Spleen (tissue), 11 donors: ENCODE measurements at regions not wholly inside any gene's neighbourhood (a gene's known extent, or its start where the extent isn't known, plus 50 kb on each side); places are given as distances from the start of the nearest gene placed in this dataset.

Experiments
- DNase-seq: peaks from one replicate; pipeline ENCODE4 v3.0.0-alpha.2; 2020
- H3K27ac ChIP-seq, 8 donors: fragments of 200-600 bp; sonication (generic) in 7 of 8; 1 replicate in 4 of 8; 2 replicates in 4 of 8; pipeline versions ENCODE4 v1.5.0 to v1.8.0; 2016 to 2021; ENCODE audit warnings: inconsistent platforms in 4 of 8, mild to moderate bottlenecking in 4 of 8, moderate library complexity in 1 of 8
- H3K27me3 ChIP-seq, 7 donors: fragments of 200-600 bp; sonication (generic) in 6 of 7; replicated peaks in 1 of 7; 1 replicate in 4 of 7; 2 replicates in 3 of 7; pipeline versions ENCODE4 v1.5.0 to v1.8.0; 2016 to 2021; ENCODE audit warnings: inconsistent platforms in 3 of 7, mild to moderate bottlenecking in 1 of 7
- H3K36me3 ChIP-seq, 6 donors: fragments of 200-600 bp; sonication (generic) in 5 of 6; 1 replicate in 4 of 6; 2 replicates in 2 of 6; pipeline versions ENCODE4 v1.5.0 to v1.8.0; 2016 to 2021; ENCODE audit warnings: inconsistent platforms in 2 of 6
- H3K4me1 ChIP-seq, 6 donors: fragments of 200-600 bp; sonication (generic) in 5 of 6; 1 replicate in 3 of 6; 2 replicates in 3 of 6; pipeline versions ENCODE4 v1.5.0 to v1.8.0; 2016 to 2021; ENCODE audit warnings: inconsistent platforms in 3 of 6
- H3K4me3 ChIP-seq, 8 donors: fragments of 200-600 bp; sonication (generic) in 7 of 8; 1 replicate in 4 of 8; 2 replicates in 4 of 8; pipeline versions ENCODE4 v1.5.0 to v1.8.0; 2016 to 2021; ENCODE audit warnings: inconsistent platforms in 4 of 8, mild to moderate bottlenecking in 4 of 8, moderate library complexity in 2 of 8
- H3K9me3 ChIP-seq, 8 donors: fragments of 200-600 bp; sonication (generic) in 7 of 8; 1 replicate in 4 of 8; 2 replicates in 4 of 8; pipeline versions ENCODE4 v1.5.0 to v1.8.0; 2016 to 2021; ENCODE audit warnings: inconsistent platforms in 4 of 8
- POLR2A ChIP-seq, 3 donors: fragments of 450-650 bp; IDR thresholded peaks; one replicate each; pipeline ENCODE4 v1.5.1; 2017; ENCODE audit warnings: antibody characterized with exemption in 3 of 3, mild to moderate bottlenecking in 1 of 3
- POLR2AphosphoS5 ChIP-seq, 3 donors: sonication (generic); formaldehyde crosslinking; IDR thresholded peaks; one replicate each; pipeline ENCODE4 v1.5.1; 2017; ENCODE audit warnings: antibody characterized with exemption in 3 of 3
- WGBS, 5 donors: extraction: QIAGEN DNeasy Blood & Tissue Kit in 3 of 5; methylation state at CpG; one replicate each; pipeline versions ENCODE4 v1.1.5 to v1.1.7; 2013 to 2018; 5-methylcytosine and 5-hydroxymethylcytosine counted together
- intact Hi-C: fragments of 100-400 bp; cut with DNase I; formaldehyde crosslinking; loops from one replicate; pipeline ENCODE4 v1.15.0; 2023; ENCODE audit warnings: low total_unique reads
- TF ChIP-seq, protein P1 (sequence below), 11 experiments: fragments of 200-600 bp in 7 of 11; fragments of 450-650 bp in 4 of 11; sonication (generic) in 4 of 11; IDR thresholded peaks in 8 of 11; conservative IDR thresholded peaks in 3 of 11; 1 replicate in 7 of 11; 2 replicates in 4 of 11; pipeline versions ENCODE4 v1.4.0 to v1.8.0; 2016 to 2021; ENCODE audit warnings: antibody characterized with exemption in 11 of 11, inconsistent platforms in 4 of 11, mild to moderate bottlenecking in 1 of 11
- donor health status: healthy with polysubstance abuse.
- donor health status: DM: no; HTN: no; CAD: no; lungs with moderate emphysema.
- donor health status: DM: no; HTN: no; CAD: no.
- donor health status: Bipolar disorder and iron deficiency.
- donor health status: healthy.
- donor health status: DM: no; HTN: no; CAD: no.
- donor health status: DM: yes; HTN: yes; CAD: no.

DNA sequence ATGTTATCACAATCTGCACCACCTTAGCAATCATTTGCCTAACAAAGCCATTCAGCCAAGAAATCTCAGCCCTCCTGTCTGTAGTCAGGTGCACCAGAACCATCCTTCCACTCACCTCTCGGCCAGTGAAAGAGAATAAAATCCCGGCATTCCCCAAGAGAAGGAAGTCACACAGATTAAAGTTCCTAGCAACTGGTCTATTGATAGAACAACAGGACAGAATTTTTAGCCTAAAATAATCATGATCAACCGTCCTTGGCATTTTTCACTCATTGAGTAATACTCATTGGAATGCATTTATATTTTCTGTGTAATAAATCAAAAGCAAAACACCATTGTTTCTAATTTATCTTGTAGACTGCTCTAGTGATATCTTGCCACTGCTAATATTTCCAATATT, 85.7 kb upstream of the CDH4 start:
- intact Hi-C loops = no loop called here
- no peaks in the 10 kb centered on the region for H3K36me3 ChIP-seq
- no peaks in the 10 kb centered on the region for H3K9me3 ChIP-seq
- H3K4me3 ChIP-seq = no peak overlapping the region
- WGBS, 5 donors = 48 to 75% (median 65%) methylated on average over 3 of the region's 3 CpGs
- H3K4me1 ChIP-seq = no peaks in the 10 kb centered on the region
- TF ChIP-seq, protein P1, sequence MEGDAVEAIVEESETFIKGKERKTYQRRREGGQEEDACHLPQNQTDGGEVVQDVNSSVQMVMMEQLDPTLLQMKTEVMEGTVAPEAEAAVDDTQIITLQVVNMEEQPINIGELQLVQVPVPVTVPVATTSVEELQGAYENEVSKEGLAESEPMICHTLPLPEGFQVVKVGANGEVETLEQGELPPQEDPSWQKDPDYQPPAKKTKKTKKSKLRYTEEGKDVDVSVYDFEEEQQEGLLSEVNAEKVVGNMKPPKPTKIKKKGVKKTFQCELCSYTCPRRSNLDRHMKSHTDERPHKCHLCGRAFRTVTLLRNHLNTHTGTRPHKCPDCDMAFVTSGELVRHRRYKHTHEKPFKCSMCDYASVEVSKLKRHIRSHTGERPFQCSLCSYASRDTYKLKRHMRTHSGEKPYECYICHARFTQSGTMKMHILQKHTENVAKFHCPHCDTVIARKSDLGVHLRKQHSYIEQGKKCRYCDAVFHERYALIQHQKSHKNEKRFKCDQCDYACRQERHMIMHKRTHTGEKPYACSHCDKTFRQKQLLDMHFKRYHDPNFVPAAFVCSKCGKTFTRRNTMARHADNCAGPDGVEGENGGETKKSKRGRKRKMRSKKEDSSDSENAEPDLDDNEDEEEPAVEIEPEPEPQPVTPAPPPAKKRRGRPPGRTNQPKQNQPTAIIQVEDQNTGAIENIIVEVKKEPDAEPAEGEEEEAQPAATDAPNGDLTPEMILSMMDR (IDR thresholded peaks at IDR 0.05 in 8 of 11, conservative IDR thresholded peaks at IDR 0.05 in 3 of 11) = no peak
- no peak for TF ChIP-seq POLR2AphosphoS5 (IDR thresholded peaks at IDR 0.05)
- TF ChIP-seq POLR2A (IDR thresholded peaks at IDR 0.05) = no peak
- H3K27ac ChIP-seq = no peak overlapping the region
- peaks cover 0 to 23% (median 0%) of the 10 kb centered on the region in 7 donors for H3K27me3 ChIP-seq
- DNase-seq = no peak

DNA sequence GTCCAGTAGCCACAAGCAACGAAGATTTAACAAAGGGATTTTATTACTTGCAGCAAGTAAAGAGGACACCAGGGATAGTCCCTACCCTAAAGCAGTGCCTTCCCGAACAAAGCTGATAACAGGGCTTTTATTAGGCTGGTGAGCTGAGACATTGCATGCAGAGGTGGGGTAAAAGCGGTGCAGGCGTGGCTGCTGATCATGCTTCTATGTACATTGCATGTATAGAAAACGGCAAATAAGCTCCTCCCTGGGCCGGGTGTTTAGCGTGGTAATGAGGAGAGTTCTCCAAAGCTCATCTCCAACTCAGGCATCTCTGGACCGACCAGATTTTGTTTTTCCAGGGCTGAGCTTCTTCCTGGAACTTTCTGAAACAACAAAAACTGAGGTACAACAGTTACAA, 83.5 kb upstream of the CDH4 start:
- WGBS, 5 donors = 68 to 77% (median 72%) methylated on average over 8 of the region's 8 CpGs
- H3K4me3 ChIP-seq = no peak overlapping the region
- DNase-seq = no peak
- peaks cover 0 to 28% (median 0%) of the 10 kb centered on the region in 7 donors for H3K27me3 ChIP-seq
- no peaks in the 10 kb centered on the region for H3K9me3 ChIP-seq
- intact Hi-C loops = no loop called here
- H3K27ac ChIP-seq = no peak overlapping the region
- H3K4me1 ChIP-seq = no peaks in the 10 kb centered on the region
- no peaks in the 10 kb centered on the region for H3K36me3 ChIP-seq
- TF ChIP-seq POLR2A (IDR thresholded peaks at IDR 0.05) = no peak
- TF ChIP-seq POLR2AphosphoS5 (IDR thresholded peaks at IDR 0.05) = no peak
- TF ChIP-seq, protein P1 (IDR thresholded peaks at IDR 0.05 in 8 of 11, conservative IDR thresholded peaks at IDR 0.05 in 3 of 11) = no peak

DNA sequence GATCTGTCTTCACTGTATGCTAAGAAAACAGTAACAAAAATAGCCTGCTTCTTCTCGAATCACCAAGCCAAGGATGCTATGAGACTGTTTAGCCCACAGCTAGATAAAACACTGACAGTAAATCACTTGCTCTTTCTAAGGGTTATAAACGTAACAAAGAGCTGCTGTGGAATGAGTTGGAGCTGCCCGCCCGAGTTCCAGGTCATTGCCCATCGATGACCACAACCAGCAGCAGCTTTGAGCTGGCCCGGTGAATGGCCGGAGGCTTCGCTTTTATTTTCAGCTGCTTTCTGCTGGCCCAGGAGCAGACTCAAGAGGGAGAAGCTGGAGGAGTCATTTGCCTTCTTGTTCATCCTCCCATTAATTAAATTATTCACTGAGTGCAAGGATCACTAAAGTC, 82.2 kb upstream of the CDH4 start:
- no peak overlapping the region for H3K4me3 ChIP-seq
- H3K36me3 ChIP-seq = no peaks in the 10 kb centered on the region
- WGBS, 5 donors = 65 to 82% (median 70%) methylated on average over 8 of the region's 8 CpGs
- peaks cover 0 to 34% (median 0%) of the 10 kb centered on the region in 7 donors for H3K27me3 ChIP-seq
- no peak overlapping the region for H3K27ac ChIP-seq
- intact Hi-C loops = no loop called here
- DNase-seq = no peak
- no peaks in the 10 kb centered on the region for H3K4me1 ChIP-seq
- TF ChIP-seq POLR2AphosphoS5 (IDR thresholded peaks at IDR 0.05) = no peak
- TF ChIP-seq, protein P1 (IDR thresholded peaks at IDR 0.05 in 8 of 11, conservative IDR thresholded peaks at IDR 0.05 in 3 of 11) = no peak
- TF ChIP-seq POLR2A (IDR thresholded peaks at IDR 0.05) = no peak
- peaks cover 0 to 4% (median 0%) of the 10 kb centered on the region in 8 donors for H3K9me3 ChIP-seq

DNA sequence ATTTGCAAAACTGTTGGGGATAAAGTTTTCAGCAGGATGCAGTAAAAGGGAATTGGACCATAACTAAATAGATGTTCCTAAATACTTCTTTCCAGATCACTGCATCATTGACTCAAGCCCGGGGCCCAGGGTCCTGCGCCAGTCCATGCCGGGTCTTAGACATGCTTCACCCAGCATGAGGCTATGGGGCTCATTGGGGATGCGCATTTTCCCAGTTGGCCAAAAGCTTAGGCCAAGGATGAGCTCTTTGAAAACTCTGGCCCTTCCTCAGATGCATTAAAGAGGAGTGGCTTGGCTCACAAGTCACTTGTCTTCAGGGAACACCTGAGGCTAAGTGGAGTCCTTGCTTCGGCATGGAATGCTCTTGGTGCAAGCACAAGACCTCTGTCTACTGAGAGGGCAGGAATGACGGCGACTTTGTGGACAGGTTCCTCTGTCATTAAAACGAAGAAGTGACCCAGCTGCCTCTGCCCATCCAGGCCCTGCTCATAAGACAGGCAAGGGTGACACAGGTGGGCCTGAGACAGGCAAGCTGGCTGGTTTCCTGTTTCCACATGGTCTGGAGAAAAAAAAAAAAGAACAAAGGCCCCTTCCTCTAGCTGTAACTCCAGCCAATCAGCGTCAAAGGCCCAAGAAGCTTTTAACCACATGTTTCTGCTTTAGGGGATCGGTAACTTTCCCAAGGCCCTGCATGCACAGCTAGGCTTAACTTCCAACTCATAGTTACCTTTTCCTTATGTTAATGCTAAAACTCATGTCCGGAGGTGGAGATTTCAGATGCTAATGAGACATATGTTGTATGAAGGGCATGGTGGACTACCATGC, 81.4 kb upstream of the CDH4 start:
- H3K27ac ChIP-seq = no peak overlapping the region
- intact Hi-C loops = no loop called here
- peaks cover 0 to 4% (median 0%) of the 10 kb centered on the region in 8 donors for H3K9me3 ChIP-seq
- no peaks in the 10 kb centered on the region for H3K4me1 ChIP-seq
- no peaks in the 10 kb centered on the region for H3K36me3 ChIP-seq
- TF ChIP-seq POLR2AphosphoS5 (IDR thresholded peaks at IDR 0.05) (no peak), POLR2A (IDR thresholded peaks at IDR 0.05) (no peak)
- TF ChIP-seq, protein P1 (IDR thresholded peaks at IDR 0.05 in 8 of 11, conservative IDR thresholded peaks at IDR 0.05 in 3 of 11) = no peak
- DNase-seq = no peak
- H3K27me3 ChIP-seq = peaks cover 0 to 38% (median 0%) of the 10 kb centered on the region in 7 donors
- H3K4me3 ChIP-seq = no peak overlapping the region
- WGBS, 5 donors = 53 to 65% (median 57%) methylated on average over 10 to 11 of the region's 11 CpGs
